ENCODE measurements at regions not wholly inside any gene's neighbourhood (a gene's known extent, or its start where the extent isn't known, plus 50 kb on each side); places are given as distances from the start of the nearest gene placed in this dataset.

- Mint-ChIP-seq H3K4me1 (peaks cover 81% of the 10 kb centered on the region), H3K36me3 (ENCODE audit: low read depth) (peaks cover 6% of the 10 kb centered on the region), H3K27me3 (no peaks in the 10 kb centered on the region), H3K27ac (peak overlapping the region; percentile 87), H3K9me3 (peaks cover 4% of the 10 kb centered on the region), H3K4me3 (peak overlapping the region; percentile 46)
- CTCF ChIA-PET: interaction anchor here (1.0 to 2.4 kb wide), 8 partner anchors 9 to 104 kb away, joined by 3 to 7 read pairs (median 4); no protein-coding TSS in a partner anchor
- DNase-seq: no peak
- POLR2A ChIA-PET: interaction anchor here (0.5 to 2.4 kb wide), 2 partner anchors 26 to 31 kb away, joined by 4 to 14 read pairs; no protein-coding TSS in a partner anchor
These were observed 148.4 kb downstream of the TOMM20 start for GRCh38 chr1:234980291-234980644.

GRCh38 chr1:234979296-234980279, 149.0 kb downstream of the TOMM20 start:
- H3K4me3 Mint-ChIP-seq: peak overlapping the region; percentile 46
- H3K36me3 Mint-ChIP-seq (ENCODE audit: low read depth): peaks cover 6% of the 10 kb centered on the region
- peaks cover 4% of the 10 kb centered on the region for H3K9me3 Mint-ChIP-seq
- H3K4me1 Mint-ChIP-seq: peaks cover 81% of the 10 kb centered on the region
- ChIA-PET POLR2A (interaction anchor here (2.4 kb wide), 1 partner anchor 32 kb away, joined by 14 read pairs; no protein-coding TSS in a partner anchor), CTCF (interaction anchor here (0.7 to 2.4 kb wide), 13 partner anchors 9 to 105 kb away, joined by 3 to 7 read pairs (median 4); no protein-coding TSS in a partner anchor)
- DNase-seq: no peak
- peak overlapping the region; percentile 87 for H3K27ac Mint-ChIP-seq
- H3K27me3 Mint-ChIP-seq: no peaks in the 10 kb centered on the region

- DNase-seq: peak; percentile 31
- Mint-ChIP-seq H3K9me3 (peaks cover 4% of the 10 kb centered on the region), H3K36me3 (ENCODE audit: low read depth) (peaks cover 5% of the 10 kb centered on the region), H3K27ac (peak overlapping the region; percentile 87), H3K4me3 (peak overlapping the region; percentile 31), H3K27me3 (no peaks in the 10 kb centered on the region), H3K4me1 (peaks cover 76% of the 10 kb centered on the region)
- POLR2A ChIA-PET: interaction anchor here (1.2 kb wide), 1 partner anchor 52 kb away, joined by 3 read pairs; no protein-coding TSS in a partner anchor
- CTCF ChIA-PET: interaction anchor here (0.5 to 2.7 kb wide), 10 partner anchors 8 to 106 kb away, joined by 3 to 10 read pairs (median 4); no protein-coding TSS in a partner anchor
These were observed 150.0 kb downstream of the TOMM20 start for GRCh38 chr1:234978397-234979295.

- peaks cover 78% of the 10 kb centered on the region for H3K4me1 Mint-ChIP-seq
- peak overlapping the region; percentile 62 for H3K27ac Mint-ChIP-seq
- POLR2A ChIA-PET: interaction anchor here (1.2 kb wide), 1 partner anchor 51 kb away, joined by 3 read pairs; no protein-coding TSS in a partner anchor
- peaks cover 5% of the 10 kb centered on the region for H3K36me3 Mint-ChIP-seq (ENCODE audit: low read depth)
- no peak for DNase-seq
- CTCF ChIA-PET: interaction anchor here (0.5 to 2.7 kb wide), 6 partner anchors 8 to 44 kb away, joined by 3 to 10 read pairs (median 4); no protein-coding TSS in a partner anchor
- no peak overlapping the region for H3K4me3 Mint-ChIP-seq
- H3K9me3 Mint-ChIP-seq: peaks cover 4% of the 10 kb centered on the region
- H3K27me3 Mint-ChIP-seq: no peaks in the 10 kb centered on the region
These were observed 150.7 kb downstream of the TOMM20 start for GRCh38 chr1:234977875-234978396.

- H3K27ac Mint-ChIP-seq: peak overlapping the region; percentile 4
- CTCF ChIA-PET: interaction anchor here (0.9 to 3.0 kb wide), 6 partner anchors 10 to 21 kb away, joined by 3 to 14 read pairs (median 4); no protein-coding TSS in a partner anchor
These were observed 151.6 kb downstream of the TOMM20 start for GRCh38 chr1:234976861-234977680.

GRCh38 chr1:234975941-234976860, 152.4 kb downstream of the TOMM20 start:
- Mint-ChIP-seq H3K4me3 (no peak overlapping the region), H3K4me1 (peaks cover 85% of the 10 kb centered on the region), H3K36me3 (ENCODE audit: low read depth) (peaks cover 5% of the 10 kb centered on the region), H3K9me3 (peaks cover 4% of the 10 kb centered on the region), H3K27ac (no peak overlapping the region), H3K27me3 (no peaks in the 10 kb centered on the region)
- CTCF ChIA-PET: interaction anchor here (0.6 to 3.0 kb wide), 13 partner anchors 9 to 1503 kb away, joined by 3 to 14 read pairs (median 3); no protein-coding TSS in a partner anchor
- no peak for DNase-seq
- POLR2A ChIA-PET: no interaction called here

More at GRCh38 chr1:234976861-234977680, 151.6 kb downstream of the TOMM20 start:
- Mint-ChIP-seq H3K4me3 (no peak overlapping the region), H3K9me3 (peaks cover 4% of the 10 kb centered on the region), H3K36me3 (ENCODE audit: low read depth) (peaks cover 5% of the 10 kb centered on the region), H3K4me1 (peaks cover 84% of the 10 kb centered on the region), H3K27me3 (no peaks in the 10 kb centered on the region)
- no peak for DNase-seq
- POLR2A ChIA-PET: no interaction called here

- Mint-ChIP-seq H3K4me1 (peaks cover 85% of the 10 kb centered on the region), H3K4me3 (no peak overlapping the region), H3K9me3 (peaks cover 4% of the 10 kb centered on the region), H3K36me3 (ENCODE audit: low read depth) (peaks cover 4% of the 10 kb centered on the region), H3K27ac (peak overlapping the region; percentile 44), H3K27me3 (no peaks in the 10 kb centered on the region)
- DNase-seq: no peak
- ChIA-PET CTCF (interaction anchor here (1.0 to 3.0 kb wide), 11 partner anchors 8 to 377 kb away, joined by 3 to 14 read pairs (median 4); no protein-coding TSS in a partner anchor), POLR2A (no interaction called here)
These were observed 153.3 kb downstream of the TOMM20 start for GRCh38 chr1:234975122-234975940.

- DNase-seq: no peak
- CTCF ChIA-PET: interaction anchor here (0.6 to 1.7 kb wide), 10 partner anchors 8 to 1846 kb away, joined by 3 to 5 read pairs (median 3); no protein-coding TSS in a partner anchor
- peaks cover 79% of the 10 kb centered on the region for H3K4me1 Mint-ChIP-seq
- H3K27ac Mint-ChIP-seq: no peak overlapping the region
- H3K9me3 Mint-ChIP-seq: peaks cover 1% of the 10 kb centered on the region
- peaks cover 3% of the 10 kb centered on the region for H3K36me3 Mint-ChIP-seq (ENCODE audit: low read depth)
- POLR2A ChIA-PET: no interaction called here
- H3K4me3 Mint-ChIP-seq: no peak overlapping the region
- no peaks in the 10 kb centered on the region for H3K27me3 Mint-ChIP-seq
These were observed 155.0 kb downstream of the TOMM20 start for GRCh38 chr1:234973426-234974250.

- H3K27me3 Mint-ChIP-seq: no peaks in the 10 kb centered on the region
- H3K4me3 Mint-ChIP-seq: no peak overlapping the region
- peaks cover 3% of the 10 kb centered on the region for H3K36me3 Mint-ChIP-seq (ENCODE audit: low read depth)
- peaks cover 72% of the 10 kb centered on the region for H3K4me1 Mint-ChIP-seq
- peaks cover 1% of the 10 kb centered on the region for H3K9me3 Mint-ChIP-seq
- ChIA-PET POLR2A (no interaction called here), CTCF (interaction anchor here (0.6 to 1.7 kb wide), 6 partner anchors 17 to 451 kb away, joined by 3 to 5 read pairs (median 3); no protein-coding TSS in a partner anchor)
- peak overlapping the region; percentile 2 for H3K27ac Mint-ChIP-seq
- DNase-seq: no peak
These were observed 156.0 kb downstream of the TOMM20 start for GRCh38 chr1:234972411-234973191.
